Activated CD4-positive, alpha-beta memory T cell treated with anti-CD3 and anti-CD28 coated beads for 36 hours (primary cell): ENCODE measurements at regions not wholly inside any gene's neighbourhood (a gene's known extent, or its start where the extent isn't known, plus 50 kb on each side); places are given as distances from the start of the nearest gene placed in this dataset.
"Not testable (repeated sequence)": the region's sequence is repeated elsewhere in the genome, so short reads cannot be mapped to it uniquely, and the experiment has no call there.

Experiments
- CTCF ChIA-PET: fragments of 350-600 bp; sonication (Branson Sonifier 250); formaldehyde crosslinking; loops from one replicate; lab custom pipeline; 2021; ENCODE audit warnings: antibody characterized with exemption, inconsistent platforms; lab: Charles Lee
- POLR2A ChIA-PET: fragments of 350-600 bp; sonication (Branson Sonifier 250); formaldehyde crosslinking; loops from one replicate; lab custom pipeline; 2021; ENCODE audit warnings: antibody characterized with exemption; lab: Charles Lee
- DNase-seq: peaks from one replicate; pipeline ENCODE4 v3.0.0-alpha.2; 2020
- H3K27ac Mint-ChIP-seq: one replicate; pipeline ENCODE4 v1.8.0; 2021; ENCODE audit warnings: mixed read lengths
- H3K27me3 Mint-ChIP-seq: one replicate; pipeline ENCODE4 v1.8.0; 2021; ENCODE audit warnings: mixed read lengths
- H3K36me3 Mint-ChIP-seq: one replicate; pipeline ENCODE4 v1.8.0; 2021; ENCODE audit warnings: mixed read lengths
- H3K4me1 Mint-ChIP-seq: one replicate; pipeline ENCODE4 v1.8.0; 2021; ENCODE audit warnings: low read depth, mixed read lengths
- H3K4me3 Mint-ChIP-seq: one replicate; pipeline ENCODE4 v1.8.0; 2021; ENCODE audit warnings: mild to moderate bottlenecking, mixed read lengths
- H3K9me3 Mint-ChIP-seq: one replicate; pipeline ENCODE4 v1.8.0; 2021; ENCODE audit warnings: mixed read lengths
- intact Hi-C: fragments of 100-400 bp; cut with micrococcal nuclease; formaldehyde crosslinking; loops from one replicate; pipeline ENCODE4 v1.15.1; 2023

DNA sequence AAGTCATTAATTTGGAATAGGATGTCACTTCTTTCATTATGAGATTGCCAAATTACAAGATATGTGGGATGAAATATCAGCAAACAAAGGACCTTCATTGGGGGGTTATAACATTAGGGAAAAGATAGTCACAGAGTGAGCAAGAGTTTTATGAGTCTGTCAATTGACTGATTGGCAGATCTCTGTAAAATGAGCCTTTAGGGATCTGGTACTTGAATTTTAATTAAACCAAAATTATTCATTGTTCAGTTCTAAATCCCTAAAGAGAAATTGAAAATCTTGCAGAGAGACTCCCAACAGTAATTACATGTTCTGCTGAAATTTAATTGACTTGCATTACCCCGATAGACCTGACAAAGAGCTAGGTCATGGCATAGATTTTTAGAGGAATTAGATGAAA is 768.1 kb upstream of the SPRY2 start:
- intact Hi-C loops: no loop called here
- no peaks in the 10 kb centered on the region for H3K27me3 Mint-ChIP-seq
- ChIA-PET POLR2A (interaction anchor here (0.6 kb wide), 1 partner anchor 10 kb away, joined by 5 read pairs; no protein-coding TSS in a partner anchor), CTCF (no interaction called here)
- no peak overlapping the region for H3K4me3 Mint-ChIP-seq
- H3K27ac Mint-ChIP-seq: no peak overlapping the region
- no peaks in the 10 kb centered on the region for H3K4me1 Mint-ChIP-seq
- H3K36me3 Mint-ChIP-seq: no peaks in the 10 kb centered on the region
- H3K9me3 Mint-ChIP-seq: peaks cover 2% of the 10 kb centered on the region
- DNase-seq: no peak

DNA sequence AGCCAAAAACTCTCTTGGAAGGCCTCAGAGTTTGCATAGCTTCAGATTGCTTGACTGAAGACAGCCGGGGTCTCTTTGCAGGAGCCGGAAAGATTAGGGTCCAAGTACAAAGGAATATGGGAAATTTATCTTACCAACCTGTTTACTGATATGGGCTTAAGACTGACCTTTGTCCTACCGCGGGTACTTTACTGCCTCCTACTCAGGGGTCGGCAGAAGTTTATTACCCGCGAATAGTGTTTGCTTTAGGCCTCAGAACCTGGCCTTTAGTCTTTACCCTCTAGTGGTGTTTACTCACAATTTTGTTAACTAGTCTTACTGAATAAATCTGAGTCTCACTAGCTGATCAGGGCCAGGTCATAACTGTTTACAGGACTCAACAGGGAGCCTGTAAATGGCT is 765.4 kb upstream of the SPRY2 start:
- Mint-ChIP-seq H3K36me3 (no peaks in the 10 kb centered on the region), H3K27me3 (no peaks in the 10 kb centered on the region), H3K9me3 (peaks cover 2% of the 10 kb centered on the region), H3K27ac (no peak overlapping the region), H3K4me1 (no peaks in the 10 kb centered on the region), H3K4me3 (no peak overlapping the region)
- ChIA-PET CTCF (no interaction called here), POLR2A (no interaction called here)
- intact Hi-C loops: no loop called here
- DNase-seq: no peak

DNA sequence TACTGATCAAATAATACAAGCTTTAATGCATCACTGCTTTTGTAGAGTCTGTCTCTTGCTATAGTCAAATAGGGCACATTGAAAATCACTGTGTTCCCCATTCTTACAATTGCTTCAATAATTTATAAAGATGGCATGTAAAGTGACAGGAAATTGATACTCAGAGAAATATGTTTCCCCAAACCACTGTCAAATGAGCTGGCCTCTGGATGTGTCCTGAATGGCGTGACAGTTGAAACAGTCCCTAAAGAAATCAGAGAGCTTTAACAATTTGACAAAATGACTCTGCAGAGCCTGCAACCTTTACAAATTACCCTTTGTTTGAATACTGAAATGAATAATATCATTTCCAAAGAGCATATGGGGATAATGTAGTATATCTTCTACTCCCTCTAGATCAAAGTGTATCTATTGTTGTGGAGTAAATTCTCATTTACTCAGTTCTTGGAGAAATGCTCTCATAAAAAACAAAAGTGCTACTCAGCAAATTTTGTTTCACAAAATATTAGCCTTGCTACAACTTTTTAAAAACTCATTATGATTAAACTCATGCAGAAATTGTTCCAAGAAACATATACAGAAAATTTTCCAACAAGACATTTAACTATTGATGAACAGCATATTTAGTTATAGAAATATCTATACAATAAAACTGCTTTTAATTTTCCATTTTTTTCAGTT is 763.2 kb upstream of the SPRY2 start:
- Mint-ChIP-seq H3K4me3 (no peak overlapping the region), H3K27ac (no peak overlapping the region), H3K4me1 (no peaks in the 10 kb centered on the region), H3K9me3 (peaks cover 4% of the 10 kb centered on the region), H3K36me3 (no peaks in the 10 kb centered on the region), H3K27me3 (no peaks in the 10 kb centered on the region)
- intact Hi-C loops: no loop called here
- no peak for DNase-seq
- POLR2A ChIA-PET: no interaction called here
- CTCF ChIA-PET: no interaction called here

DNA sequence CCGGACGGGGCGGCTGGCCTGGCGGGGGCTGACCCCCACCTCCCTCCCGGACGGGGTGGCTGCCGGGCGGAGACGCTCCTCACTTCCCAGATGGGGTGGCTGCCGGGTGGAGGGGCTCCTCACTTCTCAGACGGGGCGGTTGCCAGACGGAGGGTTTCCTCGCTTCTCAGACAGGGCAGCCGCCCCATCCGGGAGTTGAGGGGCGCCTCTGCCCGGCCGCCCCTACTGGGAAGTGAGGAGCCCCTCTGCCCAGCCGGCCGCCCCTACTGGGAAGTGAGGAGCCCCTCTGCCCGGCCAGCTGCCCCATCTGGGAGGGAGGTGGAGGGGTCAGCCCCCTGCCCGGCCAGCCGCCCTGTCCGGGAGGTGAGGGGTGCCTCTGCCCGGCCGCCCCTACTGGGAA is 761.1 kb upstream of the SPRY2 start:
- H3K27ac Mint-ChIP-seq, CTCF ChIA-PET, DNase-seq, H3K4me3 Mint-ChIP-seq, intact Hi-C loops, H3K9me3 Mint-ChIP-seq, H3K4me1 Mint-ChIP-seq, H3K27me3 Mint-ChIP-seq, POLR2A ChIA-PET, H3K36me3 Mint-ChIP-seq: not testable (repeated sequence)

DNA sequence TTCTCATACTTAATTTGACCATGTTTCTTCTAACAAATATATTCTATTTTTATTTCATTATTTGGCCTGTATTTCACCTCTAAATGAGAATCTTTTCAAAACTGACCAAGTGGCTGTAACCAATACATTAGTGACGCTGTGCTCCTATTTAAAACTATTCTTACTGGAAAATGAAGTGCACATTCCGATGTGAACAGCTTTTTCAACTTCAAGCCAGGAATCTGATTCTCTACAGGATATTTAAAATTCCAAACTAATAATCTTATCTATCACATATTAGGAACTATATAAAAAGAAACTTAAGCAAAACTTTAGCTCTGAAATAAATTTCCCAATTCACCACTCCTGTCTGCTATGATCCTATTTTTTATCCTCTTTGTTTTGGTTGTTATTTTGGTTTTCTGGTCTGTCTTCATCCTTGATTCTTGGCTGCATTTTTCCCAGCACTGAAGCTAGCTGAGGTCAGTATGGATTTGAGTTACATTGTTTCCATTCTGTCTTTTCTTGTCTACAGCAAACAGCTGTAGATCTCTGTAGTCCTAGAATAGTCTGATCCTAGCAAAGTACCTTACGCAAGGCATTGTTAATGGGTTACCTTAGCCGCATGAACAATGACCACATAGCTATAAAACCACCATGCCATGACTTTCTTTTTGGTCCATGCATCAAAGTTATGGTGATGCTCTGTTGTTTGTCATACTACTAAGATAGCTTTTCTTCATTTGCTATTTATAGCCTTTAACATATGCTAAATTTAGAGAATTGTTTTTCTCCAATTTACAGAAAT is 748.6 kb upstream of the SPRY2 start:
- CTCF ChIA-PET: no interaction called here
- intact Hi-C loops: no loop called here
- peaks cover 4% of the 10 kb centered on the region for H3K9me3 Mint-ChIP-seq
- no peaks in the 10 kb centered on the region for H3K4me1 Mint-ChIP-seq
- no peak overlapping the region for H3K4me3 Mint-ChIP-seq
- H3K36me3 Mint-ChIP-seq: no peaks in the 10 kb centered on the region
- H3K27me3 Mint-ChIP-seq: no peaks in the 10 kb centered on the region
- POLR2A ChIA-PET: no interaction called here
- H3K27ac Mint-ChIP-seq: no peak overlapping the region
- no peak for DNase-seq

DNA sequence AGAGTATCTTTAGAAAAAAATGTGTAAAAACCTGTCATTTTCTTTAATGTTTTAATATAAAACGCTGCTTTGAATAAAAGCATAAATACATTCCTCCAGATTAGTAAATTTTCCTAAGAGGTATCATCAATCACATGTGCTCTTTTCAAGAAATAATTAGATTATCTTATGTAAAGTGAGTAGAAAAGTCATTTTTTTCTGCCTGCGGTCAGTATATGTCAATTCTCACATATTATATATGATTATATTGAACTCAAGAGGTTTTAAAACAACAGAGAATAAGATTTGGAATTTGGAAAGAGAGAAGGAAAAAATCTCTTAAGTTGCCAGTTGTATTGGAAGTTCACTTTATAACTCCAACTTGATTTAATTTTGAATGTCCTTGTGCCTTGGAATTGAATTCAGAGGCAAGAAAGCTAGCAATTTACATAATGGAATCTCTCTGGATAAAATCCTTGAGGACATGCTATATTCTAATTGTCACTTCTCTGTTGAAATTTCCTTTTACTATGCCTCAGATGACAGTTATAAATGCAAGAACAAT is 740.1 kb upstream of the SPRY2 start:
- intact Hi-C loops: no loop called here
- ChIA-PET POLR2A (no interaction called here), CTCF (no interaction called here)
- Mint-ChIP-seq H3K9me3 (peaks cover 4% of the 10 kb centered on the region), H3K27me3 (no peaks in the 10 kb centered on the region), H3K4me3 (no peak overlapping the region), H3K4me1 (no peaks in the 10 kb centered on the region), H3K27ac (no peak overlapping the region), H3K36me3 (no peaks in the 10 kb centered on the region)
- no peak for DNase-seq

DNA sequence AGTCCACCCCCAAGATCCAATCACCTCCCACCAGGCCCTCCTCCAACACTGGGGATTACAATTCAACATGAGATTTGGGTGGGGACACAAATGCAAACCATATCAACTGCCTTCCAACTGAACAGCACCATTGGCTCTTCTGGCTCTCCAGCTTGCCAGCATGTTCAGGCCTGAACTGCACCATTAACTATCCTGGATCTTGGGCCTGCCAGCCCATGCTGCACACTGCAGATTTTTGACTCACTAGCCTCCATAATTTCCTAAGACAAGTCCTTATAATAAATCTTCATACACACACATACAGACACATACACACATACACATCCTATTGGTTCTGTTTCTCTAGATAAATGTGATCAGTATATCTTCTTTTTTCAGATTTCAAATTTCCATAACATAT is 737.1 kb upstream of the SPRY2 start:
- Mint-ChIP-seq H3K36me3 (no peaks in the 10 kb centered on the region), H3K4me3 (no peak overlapping the region), H3K27me3 (no peaks in the 10 kb centered on the region), H3K4me1 (no peaks in the 10 kb centered on the region), H3K27ac (no peak overlapping the region), H3K9me3 (peaks cover 4% of the 10 kb centered on the region)
- DNase-seq: no peak
- intact Hi-C loops: no loop called here
- CTCF ChIA-PET: no interaction called here
- POLR2A ChIA-PET: no interaction called here

DNA sequence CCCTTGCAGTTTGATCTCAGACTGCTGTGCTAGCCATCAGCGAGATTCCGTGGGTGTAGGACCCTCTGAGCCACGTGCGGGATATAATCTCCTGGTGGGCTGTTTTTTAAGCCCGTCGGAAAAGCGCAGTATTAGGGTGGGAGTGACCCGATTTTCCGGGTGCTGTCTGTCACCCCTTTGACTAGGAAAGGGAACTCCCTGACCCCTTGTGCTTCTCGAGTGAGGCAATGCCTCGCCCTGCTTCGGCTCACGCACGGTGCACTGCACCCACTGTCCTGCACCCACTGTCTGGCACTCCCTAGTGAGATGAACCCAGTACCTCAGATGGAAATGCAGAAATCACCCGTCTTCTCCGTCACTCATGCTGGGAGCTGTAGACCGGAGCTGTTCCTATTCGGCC is 728.9 kb upstream of the SPRY2 start:
- H3K27me3 Mint-ChIP-seq, DNase-seq, intact Hi-C loops, CTCF ChIA-PET, H3K4me3 Mint-ChIP-seq, H3K4me1 Mint-ChIP-seq, H3K36me3 Mint-ChIP-seq, H3K27ac Mint-ChIP-seq, POLR2A ChIA-PET, H3K9me3 Mint-ChIP-seq: not testable (repeated sequence)

DNA sequence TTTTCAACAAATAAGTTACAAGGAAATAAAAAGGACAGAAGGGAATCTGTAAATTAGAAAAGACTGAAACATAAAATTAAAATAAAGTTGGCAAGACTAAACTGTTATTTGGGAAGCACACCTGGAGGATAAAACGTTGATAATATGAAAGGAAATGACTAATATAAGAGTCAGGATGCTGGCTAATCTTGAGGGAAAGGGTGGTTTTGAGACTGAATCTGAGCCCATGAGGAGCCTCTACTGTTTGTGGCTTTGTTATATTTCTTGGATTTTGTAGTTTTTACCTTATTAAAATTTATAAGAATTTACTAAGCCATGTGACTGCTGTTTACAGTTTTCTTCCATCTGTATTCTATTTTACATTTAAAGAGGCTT is 718.0 kb upstream of the SPRY2 start:
- CTCF ChIA-PET: no interaction called here
- DNase-seq: no peak

DNA sequence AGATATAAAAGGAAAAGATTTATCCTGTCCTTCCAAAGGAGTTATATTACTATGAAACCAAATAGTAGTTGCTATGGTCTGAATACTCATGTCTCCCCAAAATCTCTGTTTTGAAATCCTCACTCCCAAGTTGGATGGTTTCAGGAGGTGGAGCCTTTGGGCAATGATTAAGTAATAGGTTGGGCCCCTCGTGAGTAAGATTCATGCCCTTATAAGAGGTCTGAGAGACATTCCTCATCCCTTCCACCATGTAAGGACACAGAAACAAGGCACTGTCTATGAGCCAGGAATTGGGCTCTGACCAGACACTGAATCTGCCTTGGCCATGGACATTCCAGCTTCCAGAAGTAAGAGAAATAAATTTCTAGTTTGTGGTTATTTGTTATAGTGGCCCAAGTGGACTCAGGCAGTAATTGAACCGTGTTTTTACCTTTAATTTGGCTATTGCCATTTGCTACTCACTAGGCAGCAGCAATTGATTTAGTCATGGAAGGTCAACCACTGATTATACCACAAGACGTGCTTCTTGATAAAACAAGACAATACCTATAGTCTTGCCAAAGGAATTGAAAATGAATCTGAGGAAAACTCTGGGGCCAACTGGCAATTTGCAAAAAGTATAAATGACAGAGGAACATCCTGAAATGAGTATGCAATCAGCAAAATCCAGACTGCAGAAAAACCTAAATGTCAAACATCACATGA is 717.4 kb upstream of the SPRY2 start:
- Mint-ChIP-seq H3K4me1 (no peaks in the 10 kb centered on the region), H3K36me3 (no peaks in the 10 kb centered on the region), H3K9me3 (peaks cover 1% of the 10 kb centered on the region), H3K27me3 (no peaks in the 10 kb centered on the region), H3K4me3 (no peak overlapping the region), H3K27ac (no peak overlapping the region)
- DNase-seq: no peak
- CTCF ChIA-PET: no interaction called here
- intact Hi-C loops: no loop called here
- POLR2A ChIA-PET: no interaction called here

More for the DNA sequence above, 718.0 kb upstream of the SPRY2 start:
- Mint-ChIP-seq H3K27ac (no peak overlapping the region), H3K4me1 (no peaks in the 10 kb centered on the region), H3K36me3 (no peaks in the 10 kb centered on the region), H3K4me3 (no peak overlapping the region), H3K27me3 (no peaks in the 10 kb centered on the region), H3K9me3 (peaks cover 2% of the 10 kb centered on the region)
- POLR2A ChIA-PET: no interaction called here
- intact Hi-C loops: no loop called here

DNA sequence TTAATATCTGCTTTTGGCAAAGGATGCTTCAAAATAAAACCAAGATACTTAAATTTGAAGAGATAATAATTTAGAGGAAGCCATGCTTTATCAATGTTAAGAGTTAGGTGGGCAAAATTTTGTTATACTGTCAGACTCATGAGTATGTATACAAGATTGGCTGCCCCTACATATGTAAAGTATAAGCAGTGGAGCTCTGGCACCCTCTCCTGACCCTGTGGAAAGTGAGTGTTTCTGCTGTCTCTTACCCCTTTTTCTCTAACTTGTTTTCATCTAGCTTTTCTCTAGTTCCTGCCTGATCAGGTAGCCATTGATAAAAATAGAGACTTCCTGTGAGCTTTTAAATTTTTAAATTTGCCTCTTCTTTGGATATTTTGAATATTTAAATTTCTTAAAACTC is 710.9 kb upstream of the SPRY2 start:
- no peak overlapping the region for H3K4me3 Mint-ChIP-seq
- no peaks in the 10 kb centered on the region for H3K27me3 Mint-ChIP-seq
- CTCF ChIA-PET: interaction anchor here (0.6 kb wide), 1 partner anchor 74 kb away, joined by 6 read pairs; no protein-coding TSS in a partner anchor
- H3K4me1 Mint-ChIP-seq: no peaks in the 10 kb centered on the region
- no peak overlapping the region for H3K27ac Mint-ChIP-seq
- DNase-seq: no peak
- no peaks in the 10 kb centered on the region for H3K36me3 Mint-ChIP-seq
- intact Hi-C loops: no loop called here
- H3K9me3 Mint-ChIP-seq: no peaks in the 10 kb centered on the region
- POLR2A ChIA-PET: no interaction called here

DNA sequence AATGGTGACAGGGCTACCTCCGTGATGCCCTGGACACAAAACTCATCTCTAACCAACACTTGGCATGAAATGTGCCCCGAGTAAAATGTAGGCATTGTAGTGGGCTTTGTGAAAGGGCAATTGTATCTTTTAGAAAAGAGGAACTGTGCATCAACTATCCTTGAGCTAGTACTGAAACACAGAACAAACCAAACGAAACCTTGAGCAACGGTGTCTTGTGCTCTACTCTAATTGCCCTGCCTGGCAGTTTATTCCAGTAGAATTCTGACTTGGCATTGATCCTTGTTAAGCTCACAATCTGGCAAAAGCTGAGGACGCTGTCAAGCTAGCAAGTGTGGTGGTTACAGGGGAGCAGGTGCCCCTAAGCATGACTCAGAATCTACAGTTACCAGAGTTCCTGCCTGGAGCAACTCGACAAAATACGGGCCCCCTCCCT is 707.1 kb upstream of the SPRY2 start:
- no peak for DNase-seq
- no peaks in the 10 kb centered on the region for H3K4me1 Mint-ChIP-seq
- H3K9me3 Mint-ChIP-seq: no peaks in the 10 kb centered on the region
- CTCF ChIA-PET: no interaction called here
- H3K27ac Mint-ChIP-seq: no peak overlapping the region
- H3K4me3 Mint-ChIP-seq: no peak overlapping the region
- POLR2A ChIA-PET: no interaction called here
- no peaks in the 10 kb centered on the region for H3K36me3 Mint-ChIP-seq
- no peaks in the 10 kb centered on the region for H3K27me3 Mint-ChIP-seq
- intact Hi-C loops: no loop called here
